Nephron progenitor cell (in vitro differentiated cells): ENCODE measurements at regions not wholly inside any gene's neighbourhood (a gene's known extent, or its start where the extent isn't known, plus 50 kb on each side); places are given as distances from the start of the nearest gene placed in this dataset.

Source experiments
- DNase-seq: peaks from one replicate; pipeline ENCODE4 v3.0.0; 2021
- H3K27ac Mint-ChIP-seq: 2 replicates; pipeline ENCODE4 v1.8.0; 2021; ENCODE audit warnings: mild to moderate bottlenecking, moderate library complexity, mixed read lengths
- H3K27me3 Mint-ChIP-seq: 2 replicates; pipeline ENCODE4 v1.8.0; 2021; ENCODE audit warnings: mild to moderate bottlenecking, low read depth, mixed read lengths; ENCODE audit not compliant: poor library complexity
- H3K36me3 Mint-ChIP-seq: 2 replicates; pipeline ENCODE4 v1.8.0; 2021; ENCODE audit warnings: low read depth, mixed read lengths
- H3K4me1 Mint-ChIP-seq: 2 replicates; pipeline ENCODE4 v1.8.0; 2021; ENCODE audit warnings: mixed read lengths
- H3K4me3 Mint-ChIP-seq: 2 replicates; pipeline ENCODE4 v1.8.0; 2021; ENCODE audit warnings: mild to moderate bottlenecking, moderate library complexity, mixed read lengths
- H3K9me3 Mint-ChIP-seq: 2 replicates; pipeline ENCODE4 v1.8.0; 2021; ENCODE audit warnings: mild to moderate bottlenecking, moderate library complexity, mixed read lengths
- CTCF ChIP-seq: fragments of 200-600 bp; sonication (generic); IDR thresholded peaks from 2 replicates; pipeline ENCODE4 v1.5.0; 2021; ENCODE audit warnings: antibody characterized with exemption

GRCh38 chr2:216302981-216303676, 69.2 kb downstream of the MARCHF4 start:
- peaks cover 29% of the 10 kb centered on the region for H3K4me1 Mint-ChIP-seq
- DNase-seq = no peak

GRCh38 chr2:216300906-216301305, 71.4 kb downstream of the MARCHF4 start:
- H3K9me3 Mint-ChIP-seq = no peaks in the 10 kb centered on the region
- no peaks in the 10 kb centered on the region for H3K36me3 Mint-ChIP-seq
- TF ChIP-seq CTCF = no peak
- DNase-seq = no peak
- H3K27ac Mint-ChIP-seq = no peak overlapping the region
- H3K4me3 Mint-ChIP-seq = no peak overlapping the region
- H3K4me1 Mint-ChIP-seq = peaks cover 22% of the 10 kb centered on the region
- H3K27me3 Mint-ChIP-seq = peaks cover 7% of the 10 kb centered on the region

More at GRCh38 chr2:216302981-216303676, 69.2 kb downstream of the MARCHF4 start:
- Mint-ChIP-seq H3K4me3 (no peak overlapping the region), H3K27ac (no peak overlapping the region), H3K36me3 (no peaks in the 10 kb centered on the region), H3K9me3 (no peaks in the 10 kb centered on the region), H3K27me3 (no peaks in the 10 kb centered on the region)
- TF ChIP-seq CTCF = no peak

- DNase-seq = no peak
- H3K27me3 Mint-ChIP-seq = peaks cover 7% of the 10 kb centered on the region
Observed at GRCh38 chr2:216299588-216299987, 72.7 kb downstream of the MARCHF4 start.

GRCh38 chr2:216298719-216299495, 73.4 kb downstream of the MARCHF4 start:
- H3K9me3 Mint-ChIP-seq = no peaks in the 10 kb centered on the region
- H3K4me1 Mint-ChIP-seq = peaks cover 18% of the 10 kb centered on the region
- no peaks in the 10 kb centered on the region for H3K36me3 Mint-ChIP-seq
- no peak overlapping the region for H3K4me3 Mint-ChIP-seq
- peaks cover 7% of the 10 kb centered on the region for H3K27me3 Mint-ChIP-seq
- TF ChIP-seq CTCF = no peak
- no peak overlapping the region for H3K27ac Mint-ChIP-seq
- no peak for DNase-seq

More at GRCh38 chr2:216299588-216299987, 72.7 kb downstream of the MARCHF4 start:
- Mint-ChIP-seq H3K36me3 (no peaks in the 10 kb centered on the region), H3K9me3 (no peaks in the 10 kb centered on the region), H3K4me3 (no peak overlapping the region), H3K27ac (peak overlapping the region; percentile 33), H3K4me1 (peaks cover 22% of the 10 kb centered on the region)
- no peak for TF ChIP-seq CTCF

- Mint-ChIP-seq H3K4me3 (no peak overlapping the region), H3K4me1 (peaks cover 8% of the 10 kb centered on the region), H3K9me3 (no peaks in the 10 kb centered on the region), H3K36me3 (no peaks in the 10 kb centered on the region), H3K27ac (no peak overlapping the region), H3K27me3 (peaks cover 7% of the 10 kb centered on the region)
- DNase-seq = no peak
- TF ChIP-seq CTCF = no peak
Observed at GRCh38 chr2:216296856-216297255, 75.4 kb downstream of the MARCHF4 start.
